B cell (primary cell): ENCODE measurements at regions not wholly inside any gene's neighbourhood (a gene's known extent, or its start where the extent isn't known, plus 50 kb on each side); places are given as distances from the start of the nearest gene placed in this dataset.

Experiments
- ATAC-seq: fragments of 200-7000 bp; cut with Tn5 transposase; one replicate; pipeline ENCODE4 v1.10.0; 2021; ENCODE audit warnings: low read depth, mild to moderate bottlenecking, moderate number of reproducible peaks, moderate library complexity
- CTCF ChIA-PET: fragments of 350-600 bp; sonication (Branson Sonifier 250); formaldehyde crosslinking; loops from one replicate; lab custom pipeline; 2021; ENCODE audit warnings: antibody characterized with exemption, inconsistent platforms; lab: Charles Lee
- POLR2A ChIA-PET: fragments of 350-600 bp; sonication (Branson Sonifier 250); formaldehyde crosslinking; loops from one replicate; lab custom pipeline; 2021; ENCODE audit warnings: antibody characterized with exemption; lab: Charles Lee
- DNase-seq: peaks from one replicate; pipeline ENCODE4 v3.0.0; 2013
- H2AFZ ChIP-seq: 2 replicates; pipeline ENCODE4 v1.6.1; 2012; ENCODE audit warnings: mild to moderate bottlenecking, low read depth, low read length; ENCODE audit not compliant: insufficient read depth, poor library complexity, severe bottlenecking
- H3K27ac ChIP-seq, 2 donors: 1 replicate in 1 of 2; 2 replicates in 1 of 2; pipeline ENCODE4 v1.5.1; 2012 to 2013; ENCODE audit warnings: low read length in 2 of 2, mild to moderate bottlenecking in 2 of 2, moderate library complexity in 1 of 2
- H3K27me3 ChIP-seq, 4 experiments: fragments of 200-600 bp in 1 of 4; sonication (generic) in 1 of 4; replicated peaks in 1 of 4; 1 replicate in 2 of 4; 2 replicates in 2 of 4; pipeline versions ENCODE4 v1.6.1 to v1.7.0; 2013 to 2016; ENCODE audit warnings: low read length in 3 of 4, mild to moderate bottlenecking in 2 of 4, mixed read lengths in 1 of 4, moderate library complexity in 1 of 4; ENCODE audit not compliant: insufficient read depth in 4 of 4, control insufficient read depth in 3 of 4; ENCODE audit errors: control extremely low read depth in 1 of 4
- H3K36me3 ChIP-seq, 2 experiments: replicated peaks in 1 of 2; 1 replicate in 1 of 2; 2 replicates in 1 of 2; pipeline versions ENCODE4 v1.6.1 to v1.7.1; 2013; ENCODE audit warnings: low read length in 1 of 2; ENCODE audit not compliant: insufficient read depth in 2 of 2, control insufficient read depth in 1 of 2; ENCODE audit errors: control extremely low read depth in 1 of 2, extremely low read depth in 1 of 2
- H3K4me1 ChIP-seq, 2 donors: fragments of 200-600 bp in 1 of 2; sonication (generic) in 1 of 2; 1 replicate in 1 of 2; 2 replicates in 1 of 2; pipeline versions ENCODE4 v1.5.1 to v1.6.1; 2013 to 2017; ENCODE audit warnings: low read length in 2 of 2; ENCODE audit not compliant: control insufficient read depth in 2 of 2, insufficient read depth in 2 of 2
- H3K4me2 ChIP-seq: replicated peaks from 2 replicates; pipeline ENCODE3; 2012; ENCODE audit warnings: mild to moderate bottlenecking, low read depth, low read length; ENCODE audit not compliant: poor library complexity, severe bottlenecking
- H3K4me3 ChIP-seq, 5 experiments: fragments of 200-600 bp in 1 of 5; sonication (generic) in 1 of 5; 1 replicate in 3 of 5; 2 replicates in 2 of 5; pipeline versions ENCODE4 v1.5.1 to v1.7.0; 2011 to 2016; ENCODE audit warnings: low read length in 4 of 5, mild to moderate bottlenecking in 4 of 5, low read depth in 2 of 5, control low read depth in 1 of 5, moderate library complexity in 1 of 5; ENCODE audit not compliant: insufficient read depth in 1 of 5; ENCODE audit errors: control extremely low read depth in 1 of 5, extremely low read depth in 1 of 5
- H3K79me2 ChIP-seq: fragments of 200-600 bp; sonication (generic); one replicate; pipeline ENCODE4 v1.6.0; 2016; ENCODE audit warnings: low read length; ENCODE audit not compliant: control insufficient read depth, insufficient read depth
- H3K9ac ChIP-seq: fragments of 200-600 bp; sonication (generic); 2 replicates; pipeline ENCODE4 v1.6.1; 2017; ENCODE audit warnings: mild to moderate bottlenecking, low read length, moderate library complexity
- H3K9me3 ChIP-seq, 3 donors: one replicate each; pipeline versions ENCODE4 v1.6.1 to v1.7.1; 2013; ENCODE audit warnings: low read length in 2 of 3; ENCODE audit not compliant: control insufficient read depth in 2 of 3, insufficient read depth in 1 of 3; ENCODE audit errors: control extremely low read depth in 1 of 3
- H4K20me1 ChIP-seq: 2 replicates; pipeline ENCODE4 v1.6.0; 2012; ENCODE audit warnings: mild to moderate bottlenecking, low read length; ENCODE audit not compliant: insufficient read depth, control insufficient read depth, poor library complexity, severe bottlenecking
- H3K27ac Mint-ChIP-seq: one replicate; pipeline ENCODE4 v1.8.0; 2021; ENCODE audit warnings: mixed read lengths
- H3K27me3 Mint-ChIP-seq: one replicate; pipeline ENCODE4 v1.8.0; 2021; ENCODE audit warnings: mixed read lengths
- H3K4me1 Mint-ChIP-seq: one replicate; pipeline ENCODE4 v1.8.0; 2021; ENCODE audit warnings: mixed read lengths
- H3K4me3 Mint-ChIP-seq: one replicate; pipeline ENCODE4 v1.8.0; 2021; ENCODE audit warnings: mixed read lengths
- H3K9me3 Mint-ChIP-seq: one replicate; pipeline ENCODE4 v1.8.0; 2022; ENCODE audit warnings: mixed read lengths; ENCODE audit not compliant: insufficient read depth
- EZH2 ChIP-seq: IDR thresholded peaks from 2 replicates; pipeline ENCODE4 v1.6.1; 2012; ENCODE audit warnings: borderline replicate concordance, low read depth, mild to moderate bottlenecking, moderate library complexity, low read length; ENCODE audit not compliant: insufficient read depth, poor library complexity, severe bottlenecking
- WGBS: methylation state at CpG from one replicate; pipeline ENCODE4 v1.1.5; 2013; ENCODE audit warnings: missing lambda C conversion rate; ENCODE audit not compliant: insufficient coverage; 5-methylcytosine and 5-hydroxymethylcytosine counted together
- intact Hi-C: fragments of 100-400 bp; cut with micrococcal nuclease; formaldehyde crosslinking; loops from one replicate; pipeline ENCODE4 v1.10.0; 2022
- TF ChIP-seq, protein P1 (sequence below): fragments of 200-600 bp; IDR thresholded peaks from one replicate; pipeline ENCODE4 v1.8.0; 2022; ENCODE audit warnings: antibody characterized with exemption, mild to moderate bottlenecking

DNA sequence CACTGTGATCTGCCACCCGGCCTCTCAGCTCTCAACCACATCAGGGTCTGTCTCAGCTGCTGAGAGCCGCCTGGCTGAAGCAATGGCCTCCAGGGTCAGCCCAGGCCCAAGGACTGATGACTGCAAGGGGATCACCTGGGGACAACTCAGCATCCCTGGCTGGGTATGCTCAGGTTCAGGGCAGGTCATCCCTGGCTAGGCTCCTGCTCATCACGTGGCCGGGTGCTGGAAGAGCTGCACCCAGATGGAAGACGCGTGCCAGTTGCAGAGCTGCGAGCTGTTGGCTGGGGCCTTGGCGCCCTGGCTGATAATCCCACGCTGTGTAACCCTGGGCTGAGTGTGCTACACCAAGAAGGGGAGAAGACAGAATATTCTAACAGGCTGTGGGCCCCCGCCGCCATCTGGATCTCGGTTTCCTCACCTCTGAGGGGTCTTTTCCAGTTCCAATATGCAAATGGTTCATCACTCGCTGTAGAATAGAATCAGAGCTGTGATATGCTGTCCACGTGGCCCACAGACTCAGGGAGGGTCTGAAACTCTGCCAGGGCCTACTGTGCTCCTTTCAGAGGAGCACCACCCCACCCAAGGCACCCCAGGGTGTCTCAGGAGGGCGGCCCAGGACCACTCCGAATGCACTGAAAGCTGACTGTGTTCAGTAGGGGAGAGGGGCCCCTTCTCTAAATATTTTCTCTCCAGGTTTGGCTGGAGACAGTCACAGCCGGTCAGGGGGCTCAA, 338.8 kb downstream of the BCOR start:
- no peak overlapping the region for H3K9ac ChIP-seq
- CTCF ChIA-PET = no interaction called here
- H3K4me1 ChIP-seq = no peaks in the 10 kb centered on the region
- no peak overlapping the region for H3K4me2 ChIP-seq
- ATAC-seq = no peak
- H3K9me3 ChIP-seq = no peaks in the 10 kb centered on the region
- no peak overlapping the region for H3K4me3 Mint-ChIP-seq
- POLR2A ChIA-PET = no interaction called here
- no peaks in the 10 kb centered on the region for H3K36me3 ChIP-seq
- no peak overlapping the region for H3K27ac ChIP-seq
- H3K27me3 ChIP-seq = no peaks in the 10 kb centered on the region
- 97% methylated on average over 10 of the region's 17 CpGs for WGBS
- no peak for DNase-seq
- intact Hi-C loops = no loop called here
- no peaks in the 10 kb centered on the region for H3K27me3 Mint-ChIP-seq
- H3K9me3 Mint-ChIP-seq = no peaks in the 10 kb centered on the region
- H2AFZ ChIP-seq = no peak overlapping the region
- no peaks in the 10 kb centered on the region for H3K79me2 ChIP-seq
- H3K27ac Mint-ChIP-seq = no peak overlapping the region
- H4K20me1 ChIP-seq = no peaks in the 10 kb centered on the region
- H3K4me3 ChIP-seq = no peak overlapping the region
- TF ChIP-seq, protein P1, sequence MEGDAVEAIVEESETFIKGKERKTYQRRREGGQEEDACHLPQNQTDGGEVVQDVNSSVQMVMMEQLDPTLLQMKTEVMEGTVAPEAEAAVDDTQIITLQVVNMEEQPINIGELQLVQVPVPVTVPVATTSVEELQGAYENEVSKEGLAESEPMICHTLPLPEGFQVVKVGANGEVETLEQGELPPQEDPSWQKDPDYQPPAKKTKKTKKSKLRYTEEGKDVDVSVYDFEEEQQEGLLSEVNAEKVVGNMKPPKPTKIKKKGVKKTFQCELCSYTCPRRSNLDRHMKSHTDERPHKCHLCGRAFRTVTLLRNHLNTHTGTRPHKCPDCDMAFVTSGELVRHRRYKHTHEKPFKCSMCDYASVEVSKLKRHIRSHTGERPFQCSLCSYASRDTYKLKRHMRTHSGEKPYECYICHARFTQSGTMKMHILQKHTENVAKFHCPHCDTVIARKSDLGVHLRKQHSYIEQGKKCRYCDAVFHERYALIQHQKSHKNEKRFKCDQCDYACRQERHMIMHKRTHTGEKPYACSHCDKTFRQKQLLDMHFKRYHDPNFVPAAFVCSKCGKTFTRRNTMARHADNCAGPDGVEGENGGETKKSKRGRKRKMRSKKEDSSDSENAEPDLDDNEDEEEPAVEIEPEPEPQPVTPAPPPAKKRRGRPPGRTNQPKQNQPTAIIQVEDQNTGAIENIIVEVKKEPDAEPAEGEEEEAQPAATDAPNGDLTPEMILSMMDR = no peak
- TF ChIP-seq EZH2 = no peak
- H3K4me1 Mint-ChIP-seq = no peaks in the 10 kb centered on the region

DNA sequence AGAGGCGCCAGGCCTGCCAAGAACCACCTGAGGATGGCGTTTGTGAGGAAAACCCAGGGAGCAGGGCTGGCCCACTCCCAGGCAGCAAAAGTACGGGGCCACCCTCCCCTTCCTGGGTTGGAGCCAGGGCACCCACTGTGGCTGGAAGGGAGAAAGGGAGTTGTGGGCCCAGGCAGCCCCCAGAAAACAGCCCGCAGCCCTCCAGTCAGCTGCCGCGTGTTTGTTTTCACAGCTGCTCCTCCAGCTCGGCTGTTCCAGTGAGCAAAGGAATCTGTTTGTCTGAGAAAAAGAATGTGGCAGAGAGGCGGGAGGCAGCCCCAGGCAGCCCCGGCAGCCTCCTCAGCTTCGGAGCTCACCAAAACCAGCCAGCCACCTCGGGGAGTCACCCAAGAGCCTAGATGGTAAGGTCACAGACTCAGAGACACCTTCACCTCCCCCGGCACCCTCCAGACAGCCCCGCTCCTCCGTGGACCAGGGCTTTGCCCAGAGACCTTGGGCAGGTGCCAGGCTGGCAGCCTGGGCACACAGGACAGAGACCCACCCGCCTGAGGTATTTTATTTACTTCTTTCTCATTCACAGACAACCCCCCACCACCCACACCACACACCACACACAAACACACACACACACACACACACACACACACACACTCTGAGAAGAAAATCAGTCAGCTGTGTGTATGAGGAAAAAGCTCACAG, 338.1 kb downstream of the BCOR start:
- no peak overlapping the region for H3K27ac Mint-ChIP-seq
- Histone ChIP-seq H3K4me3 (no peak overlapping the region), H4K20me1 (no peaks in the 10 kb centered on the region), H2AFZ (no peak overlapping the region), H3K79me2 (no peaks in the 10 kb centered on the region), H3K27me3 (no peaks in the 10 kb centered on the region), H3K4me2 (no peak overlapping the region), H3K4me1 (no peaks in the 10 kb centered on the region), H3K9ac (no peak overlapping the region), H3K36me3 (no peaks in the 10 kb centered on the region), H3K27ac (no peak overlapping the region), H3K9me3 (no peaks in the 10 kb centered on the region)
- H3K4me3 Mint-ChIP-seq = no peak overlapping the region
- POLR2A ChIA-PET = no interaction called here
- intact Hi-C loops = no loop called here
- ATAC-seq (no peak), DNase-seq (no peak)
- WGBS = 81% methylated on average over 5 of the region's 15 CpGs
- H3K27me3 Mint-ChIP-seq = no peaks in the 10 kb centered on the region
- no peaks in the 10 kb centered on the region for H3K4me1 Mint-ChIP-seq
- CTCF ChIA-PET = interaction anchor here (0.5 kb wide), 1 partner anchor 183 kb away, joined by 3 read pairs; no protein-coding TSS in a partner anchor
- TF ChIP-seq EZH2 = no peak
- TF ChIP-seq, protein P1 = no peak
- H3K9me3 Mint-ChIP-seq = no peaks in the 10 kb centered on the region
